ENCODE measurements at regions not wholly inside any gene's neighbourhood (a gene's known extent, or its start where the extent isn't known, plus 50 kb on each side); places are given as distances from the start of the nearest gene placed in this dataset.

GRCh38 chr2:123095219-123095835, 929.8 kb upstream of the CNTNAP5 start:
- FAIRE-seq (no peak), DNase-seq (ENCODE audit: insufficient read length, low spot score) (no peak)

GRCh38 chr2:123098619-123099018, 926.5 kb upstream of the CNTNAP5 start:
- DNase-seq (ENCODE audit: insufficient read length, low spot score) (no peak), FAIRE-seq (no peak)

DNA sequence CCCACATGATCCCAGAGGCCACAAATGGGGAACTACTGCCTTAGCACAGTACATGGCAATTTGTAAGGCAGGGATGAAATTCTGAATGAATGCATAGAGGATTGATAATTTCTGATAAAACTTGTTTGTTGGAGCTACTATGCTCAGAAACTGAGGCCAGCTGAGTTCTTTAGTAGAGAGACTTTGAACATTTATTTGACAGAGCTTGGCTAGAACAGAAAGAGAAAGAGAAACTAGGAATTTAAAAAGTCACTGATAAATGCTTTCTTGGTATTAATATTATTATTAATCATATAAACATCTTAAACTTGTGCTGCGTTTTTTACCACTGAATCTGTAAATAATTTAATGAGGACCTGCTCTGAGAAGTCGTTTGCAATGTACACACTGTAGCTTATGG, 923.7 kb upstream of the CNTNAP5 start:
- DNase-seq (ENCODE audit: insufficient read length, low spot score) (no peak), FAIRE-seq (no peak)

DNA sequence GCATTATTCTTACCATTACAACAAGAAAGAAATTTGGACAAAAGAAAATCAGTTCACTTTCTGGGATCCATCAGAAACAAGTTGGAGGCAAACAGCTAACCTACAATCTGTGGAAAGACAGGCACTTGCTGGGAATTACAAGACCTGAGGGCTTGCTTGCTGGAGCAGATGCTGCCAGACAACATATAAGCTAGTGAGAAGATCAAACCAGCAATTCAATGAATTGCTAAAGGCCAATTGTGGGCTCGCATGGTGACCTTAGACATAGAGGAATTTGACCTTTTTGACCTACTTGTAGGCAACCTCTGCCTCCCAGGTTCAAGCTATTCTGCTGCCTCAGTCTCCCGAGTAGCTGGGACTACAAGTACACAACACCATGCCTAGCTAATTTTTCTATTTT, 921.2 kb upstream of the CNTNAP5 start:
- DNase-seq (ENCODE audit: insufficient read length, low spot score), result no peak
- FAIRE-seq, result no peak

DNA sequence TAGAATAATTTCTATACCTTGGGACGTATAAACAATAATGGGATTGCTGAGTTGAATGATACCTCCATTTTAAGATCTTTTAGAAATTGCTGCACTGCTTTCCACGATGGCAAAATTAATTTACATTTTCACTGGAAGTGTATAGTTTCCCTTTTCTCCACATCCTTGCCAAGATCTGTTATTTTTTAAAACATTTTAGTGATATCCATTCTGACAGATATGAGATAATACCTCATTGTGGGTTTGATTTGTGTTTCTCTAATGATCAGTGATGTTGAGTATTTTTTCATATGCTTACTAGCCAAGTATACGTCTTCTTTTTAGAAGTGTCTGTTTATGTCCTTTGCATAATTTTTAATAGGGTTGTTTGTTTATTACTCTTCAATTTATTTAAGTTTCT, 908.5 kb upstream of the CNTNAP5 start:
- FAIRE-seq (no peak), DNase-seq (ENCODE audit: insufficient read length, low spot score) (no peak)

- no peak for FAIRE-seq
Observed at GRCh38 chr2:123127236-123127635, 897.9 kb upstream of the CNTNAP5 start.

DNA sequence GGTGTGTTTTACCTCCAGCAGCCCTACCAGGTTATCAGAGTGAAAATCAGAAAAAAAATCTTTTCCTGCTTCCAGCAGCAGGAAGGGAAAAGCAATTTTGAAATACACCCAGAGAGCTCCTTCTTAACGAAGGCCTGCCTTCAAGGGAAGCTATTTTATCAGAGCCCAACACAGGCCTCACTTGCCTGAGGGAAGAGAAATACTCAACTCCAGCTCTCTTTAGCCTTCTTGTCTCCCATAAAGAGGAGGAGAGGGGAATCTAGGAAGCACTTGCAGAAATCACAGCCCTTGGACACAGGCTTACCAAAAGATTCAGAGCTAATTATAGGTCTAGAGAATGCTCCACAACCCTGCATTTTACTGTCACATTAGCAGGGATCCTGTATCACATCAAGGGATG, 896.1 kb upstream of the CNTNAP5 start:
- no peak for FAIRE-seq
- no peak for DNase-seq (ENCODE audit: insufficient read length, low spot score)

More at GRCh38 chr2:123127236-123127635, 897.9 kb upstream of the CNTNAP5 start:
- DNase-seq (ENCODE audit: insufficient read length, low spot score), result no peak

DNA sequence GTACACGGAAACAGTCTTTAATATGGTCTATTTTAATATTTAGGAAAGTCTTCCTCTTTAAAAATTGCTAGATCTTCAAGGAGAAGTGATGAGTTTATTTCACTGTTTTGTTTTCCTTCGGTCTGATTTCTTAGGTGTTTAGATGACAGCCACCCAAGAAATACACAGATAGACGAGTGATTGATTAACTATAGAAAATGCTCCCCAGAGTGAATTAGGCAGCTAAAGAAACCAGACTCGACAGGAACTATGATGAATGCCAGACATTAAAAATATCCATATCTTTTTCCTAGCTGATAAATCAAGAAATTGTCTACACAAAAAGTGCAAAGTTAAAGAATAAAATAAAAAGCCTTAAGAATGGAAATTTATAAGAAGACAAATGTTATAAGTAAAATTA, 888.7 kb upstream of the CNTNAP5 start:
- FAIRE-seq (no peak), DNase-seq (ENCODE audit: insufficient read length, low spot score) (no peak)

DNA sequence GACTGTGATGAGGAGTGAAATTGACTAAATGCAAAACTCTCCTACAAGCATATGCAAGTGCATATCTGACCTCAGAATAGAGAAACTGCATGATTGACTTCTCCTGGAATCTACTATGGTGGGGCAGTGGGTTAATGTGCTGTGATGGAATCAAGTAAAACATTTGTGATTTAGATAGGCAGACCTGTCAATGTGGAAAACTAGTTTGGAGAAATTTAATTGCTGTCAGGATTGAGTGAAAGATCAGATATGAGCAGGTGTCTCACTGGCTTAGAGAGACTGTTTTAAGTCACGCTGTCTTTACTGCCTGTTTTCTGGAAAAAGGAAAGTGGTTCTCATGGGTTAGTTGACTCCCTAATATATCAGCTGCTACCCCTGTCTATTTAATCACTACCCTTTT, 881.0 kb upstream of the CNTNAP5 start:
- FAIRE-seq, result no peak
- DNase-seq (ENCODE audit: insufficient read length, low spot score), result no peak

DNA sequence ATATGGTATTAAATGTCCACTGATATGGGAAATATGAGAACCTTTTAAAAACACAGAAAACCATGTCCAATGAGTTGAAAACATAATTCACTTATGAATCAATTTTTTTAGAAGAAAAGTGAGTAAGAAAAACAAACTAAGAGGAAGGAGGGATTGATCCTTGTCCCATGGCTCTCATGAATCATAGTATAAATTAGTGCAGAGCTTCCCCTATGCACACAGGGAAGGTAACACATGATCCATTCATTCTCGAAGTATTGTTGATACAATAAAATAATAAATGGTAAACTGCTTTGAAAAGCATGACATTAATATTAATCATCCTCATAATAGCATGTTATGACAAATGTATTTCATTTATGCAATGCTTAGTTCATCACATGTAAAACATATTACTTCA, 872.0 kb upstream of the CNTNAP5 start:
- DNase-seq (ENCODE audit: insufficient read length, low spot score) (no peak), FAIRE-seq (no peak)

GRCh38 chr2:123154195-123154594, 870.9 kb upstream of the CNTNAP5 start:
- no peak for FAIRE-seq
- DNase-seq (ENCODE audit: insufficient read length, low spot score), result no peak

- FAIRE-seq (no peak), DNase-seq (ENCODE audit: insufficient read length, low spot score) (no peak)
Observed at GRCh38 chr2:123157016-123157415, 868.1 kb upstream of the CNTNAP5 start.

DNA sequence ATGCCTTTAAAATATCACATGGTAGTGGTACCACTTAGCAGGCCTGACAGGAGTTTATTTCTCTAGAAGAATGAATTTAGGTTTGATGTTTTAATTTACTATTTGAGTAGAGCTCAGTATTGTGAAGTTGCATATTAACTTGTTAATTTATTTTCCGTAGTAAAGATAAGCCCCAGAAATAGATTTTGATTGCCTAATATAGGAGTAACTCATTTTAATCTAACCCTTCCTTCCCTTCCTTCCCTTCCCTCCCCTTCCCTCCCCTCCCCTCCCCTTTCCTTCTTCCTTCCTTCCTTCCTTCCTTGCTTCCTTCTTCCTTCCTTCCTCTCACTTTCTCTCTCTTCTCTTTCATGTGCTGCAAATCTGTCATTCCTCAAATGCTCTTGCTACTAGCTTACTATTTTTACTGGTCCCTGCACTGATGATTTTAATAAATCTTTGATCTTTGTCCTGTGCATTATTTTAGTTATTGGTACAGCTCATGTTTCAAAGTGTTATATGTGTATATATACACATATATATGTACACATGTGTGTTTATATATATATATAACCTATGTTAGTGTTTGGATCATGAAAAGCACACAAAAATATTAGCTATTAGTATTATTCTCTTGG, 862.6 kb upstream of the CNTNAP5 start:
- no peak for FAIRE-seq
- DNase-seq (ENCODE audit: insufficient read length, low spot score), result no peak

- FAIRE-seq, result no peak
- DNase-seq (ENCODE audit: insufficient read length, low spot score), result no peak
Observed at GRCh38 chr2:123163398-123163797, 861.7 kb upstream of the CNTNAP5 start.

- DNase-seq (ENCODE audit: insufficient read length, low spot score) (no peak), FAIRE-seq (no peak)
Observed at GRCh38 chr2:123164216-123164615, 860.9 kb upstream of the CNTNAP5 start.

GRCh38 chr2:123165616-123166015, 859.5 kb upstream of the CNTNAP5 start:
- no peak for FAIRE-seq
- no peak for DNase-seq (ENCODE audit: insufficient read length, low spot score)

DNA sequence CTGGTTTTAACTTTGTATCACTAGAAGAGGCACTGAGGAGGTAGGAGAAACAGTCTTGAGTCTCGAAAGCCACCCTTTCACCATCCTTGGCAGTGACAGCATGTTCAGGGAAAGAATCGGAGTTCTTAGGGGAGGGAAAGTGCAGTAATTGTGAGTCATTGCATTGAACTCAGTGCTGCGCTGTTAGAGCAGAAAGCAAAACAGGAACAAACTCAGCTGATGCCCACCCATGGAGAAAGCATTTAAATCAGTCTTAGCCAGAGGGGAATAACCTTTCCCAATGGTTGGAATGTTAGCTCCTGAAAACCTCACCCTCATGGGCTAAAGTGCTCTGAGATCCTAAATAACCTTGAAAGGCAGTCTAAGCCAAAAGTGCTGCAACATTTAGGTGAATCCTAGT, 845.6 kb upstream of the CNTNAP5 start:
- no peak for FAIRE-seq
- no peak for DNase-seq (ENCODE audit: insufficient read length, low spot score)

- FAIRE-seq, result no peak
Observed at GRCh38 chr2:123195957-123196356, 829.1 kb upstream of the CNTNAP5 start.

GRCh38 chr2:123200035-123200434, 825.1 kb upstream of the CNTNAP5 start:
- FAIRE-seq, result no peak

More at GRCh38 chr2:123195957-123196356, 829.1 kb upstream of the CNTNAP5 start:
- no peak for DNase-seq (ENCODE audit: insufficient read length, low spot score)

DNA sequence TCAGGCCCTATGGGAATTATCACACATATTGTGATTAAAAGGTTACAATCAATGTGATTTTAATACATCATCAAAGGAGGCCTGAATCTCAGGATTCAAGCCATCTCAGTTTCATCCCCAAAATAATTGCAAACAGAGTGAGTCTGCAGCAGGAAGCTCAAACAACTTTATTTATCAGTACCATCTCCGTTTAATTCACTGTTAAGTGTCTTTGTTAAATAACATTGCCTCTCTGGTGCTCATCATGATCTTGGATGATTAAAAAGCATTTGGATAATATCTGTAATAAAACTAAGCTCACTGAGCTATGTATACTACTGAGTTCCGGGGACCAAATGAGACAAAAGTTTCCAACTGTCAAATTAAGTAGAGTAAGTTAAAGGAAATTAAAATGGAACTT, 817.8 kb upstream of the CNTNAP5 start:
- FAIRE-seq, result no peak
- no peak for DNase-seq (ENCODE audit: insufficient read length, low spot score)

More at GRCh38 chr2:123200035-123200434, 825.1 kb upstream of the CNTNAP5 start:
- no peak for DNase-seq (ENCODE audit: insufficient read length, low spot score)

- no peak for FAIRE-seq
- DNase-seq (ENCODE audit: insufficient read length, low spot score), result no peak
Observed at GRCh38 chr2:123209202-123209601, 815.9 kb upstream of the CNTNAP5 start.

DNA sequence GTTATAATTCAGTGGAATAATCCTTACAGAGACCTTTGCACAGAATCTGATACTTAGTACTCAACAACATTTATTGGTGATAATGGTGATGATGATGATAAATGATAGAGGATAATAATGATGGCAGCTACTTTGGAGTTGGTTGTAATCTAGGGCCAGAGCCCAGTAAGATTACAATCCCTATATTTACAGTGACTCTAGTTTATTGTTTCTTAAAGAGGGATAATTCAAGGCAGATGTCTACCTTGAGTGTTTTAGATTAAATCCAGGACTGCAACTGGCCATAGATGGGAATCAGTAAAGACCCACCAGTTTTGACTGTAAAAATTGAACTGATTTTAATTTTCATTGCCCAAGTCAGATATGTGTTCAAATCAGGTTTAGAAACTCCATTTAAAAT, 813.9 kb upstream of the CNTNAP5 start:
- FAIRE-seq, result no peak
- no peak for DNase-seq (ENCODE audit: insufficient read length, low spot score)

DNA sequence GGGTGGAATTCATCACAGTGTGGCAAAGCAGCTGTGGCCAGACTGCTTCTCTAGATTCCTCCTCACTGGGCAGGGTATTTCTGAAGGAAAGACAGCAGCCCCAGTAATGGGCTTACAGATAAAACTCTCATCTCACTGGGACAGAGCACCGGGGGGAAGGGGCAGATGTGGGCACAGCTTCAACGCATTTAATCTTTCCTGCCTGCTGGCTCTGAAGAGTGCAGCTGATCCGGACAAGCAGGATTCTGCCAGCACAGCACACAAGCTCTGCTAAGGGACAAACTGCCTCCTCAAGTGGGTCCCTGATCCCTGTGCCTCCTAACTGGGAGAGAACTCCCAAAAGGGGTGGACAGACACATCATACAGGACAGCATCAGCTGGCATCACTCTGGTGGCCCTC, 779.9 kb upstream of the CNTNAP5 start:
- DNase-seq (ENCODE audit: insufficient read length, low spot score), result no peak
- FAIRE-seq, result no peak
